ENCODE measurements at regions not wholly inside any gene's neighbourhood (a gene's known extent, or its start where the extent isn't known, plus 50 kb on each side); places are given as distances from the start of the nearest gene placed in this dataset.

- TF ChIP-seq POLR2A (IDR thresholded peaks at IDR 0.05) (no peak), CTCF (IDR thresholded peaks at IDR 0.05) (no peak)
Observed at GRCh38 chr10:64329510-64329909, 808.3 kb downstream of the REEP3 start.

Data from body of pancreas (tissue), 4 donors.